ENCODE measurements at regions not wholly inside any gene's neighbourhood (a gene's known extent, or its start where the extent isn't known, plus 50 kb on each side); places are given as distances from the start of the nearest gene placed in this dataset.
"Not testable (repeated sequence)": the region's sequence is repeated elsewhere in the genome, so short reads cannot be mapped to it uniquely, and the experiment has no call there.

GRCh38 chr10:42380926-42381547 lies 257.3 kb downstream of the ZNF33B start:
- no peak overlapping the region for H3K4me3 Mint-ChIP-seq
- H3K9me3 ChIP-seq (ENCODE audit: control insufficient read depth in 2 of 3, low read length in 3 of 3): no peaks in the 10 kb centered on the region
- no peaks in the 10 kb centered on the region for H3K27me3 ChIP-seq (ENCODE audit: control insufficient read depth in 2 of 2, insufficient read depth in 2 of 2, low read length in 2 of 2)
- no peaks in the 10 kb centered on the region for H3K4me1 ChIP-seq (ENCODE audit: control insufficient read depth in 2 of 2, insufficient read depth in 2 of 2, low read length in 2 of 2)
- peaks cover 0 to 47% (median 14%) of the 10 kb centered on the region in 11 donors for H3K9me3 Mint-ChIP-seq
- POLR2A ChIA-PET: no interaction called here
- H3K36me3 ChIP-seq (ENCODE audit: control insufficient read depth in 2 of 3, insufficient read depth in 3 of 3, low read length in 3 of 3): no peaks in the 10 kb centered on the region
- ATAC-seq (no peak), DNase-seq (no peak)
- H3K4me3 ChIP-seq (ENCODE audit: low read length): no peak overlapping the region
- H3K4me1 Mint-ChIP-seq: no peaks in the 10 kb centered on the region
- CTCF ChIA-PET: no interaction called here
- peaks cover 0 to 3% (median 0%) of the 10 kb centered on the region in 5 donors for H3K36me3 Mint-ChIP-seq
- H3K27me3 Mint-ChIP-seq: peaks cover 0 to 4% (median 0%) of the 10 kb centered on the region in 5 donors
- H3K27ac Mint-ChIP-seq: no peak overlapping the region
- intact Hi-C loops (cut with micrococcal nuclease): no loop called here
- H3K27ac ChIP-seq (ENCODE audit: low read depth, low read length): no peak overlapping the region

GRCh38 chr10:42367532-42368230 lies 270.7 kb downstream of the ZNF33B start:
- peak in 1 of 9 donors; percentile 0 for DNase-seq
- intact Hi-C loops (cut with micrococcal nuclease): no loop called here
- Histone ChIP-seq H3K9me3 (ENCODE audit: control insufficient read depth in 2 of 3, low read length in 3 of 3) (peaks cover 0 to 6% (median 0%) of the 10 kb centered on the region in 3 experiments), H3K36me3 (ENCODE audit: control insufficient read depth in 2 of 3, insufficient read depth in 3 of 3, low read length in 3 of 3) (no peaks in the 10 kb centered on the region), H3K4me1 (ENCODE audit: control insufficient read depth in 2 of 2, insufficient read depth in 2 of 2, low read length in 2 of 2) (no peaks in the 10 kb centered on the region), H3K4me3 (ENCODE audit: low read length) (no peak overlapping the region), H3K27me3 (ENCODE audit: control insufficient read depth in 2 of 2, insufficient read depth in 2 of 2, low read length in 2 of 2) (no peaks in the 10 kb centered on the region), H3K27ac (ENCODE audit: low read depth, low read length) (no peak overlapping the region)
- peak overlapping the region in 3 of 10 donors; percentile 49 to 72 (median 60) for H3K4me3 Mint-ChIP-seq
- H3K9me3 Mint-ChIP-seq: peaks cover 0 to 60% (median 24%) of the 10 kb centered on the region in 11 donors
- peaks cover 0 to 1% (median 0%) of the 10 kb centered on the region in 7 donors for H3K4me1 Mint-ChIP-seq
- peak; percentile 77 for ATAC-seq
- peaks cover 0 to 21% (median 12%) of the 10 kb centered on the region in 5 donors for H3K27me3 Mint-ChIP-seq
- H3K36me3 Mint-ChIP-seq: peaks cover 0 to 11% (median 0%) of the 10 kb centered on the region in 5 donors
- ChIA-PET POLR2A (no interaction called here), CTCF (no interaction called here)
- no peak overlapping the region for H3K27ac Mint-ChIP-seq

- no peaks in the 10 kb centered on the region for H3K4me1 Mint-ChIP-seq
- Histone ChIP-seq H3K4me1 (ENCODE audit: control insufficient read depth in 2 of 2, insufficient read depth in 2 of 2, low read length in 2 of 2) (no peaks in the 10 kb centered on the region), H3K27me3 (ENCODE audit: control insufficient read depth in 2 of 2, insufficient read depth in 2 of 2, low read length in 2 of 2) (no peaks in the 10 kb centered on the region), H3K36me3 (ENCODE audit: control insufficient read depth in 2 of 3, insufficient read depth in 3 of 3, low read length in 3 of 3) (no peaks in the 10 kb centered on the region), H3K4me3 (ENCODE audit: low read length) (no peak overlapping the region), H3K9me3 (ENCODE audit: control insufficient read depth in 2 of 3, low read length in 3 of 3) (no peaks in the 10 kb centered on the region), H3K27ac (ENCODE audit: low read depth, low read length) (no peak overlapping the region)
- no peaks in the 10 kb centered on the region for H3K36me3 Mint-ChIP-seq
- CTCF ChIA-PET: no interaction called here
- H3K27me3 Mint-ChIP-seq: no peaks in the 10 kb centered on the region
- H3K9me3 Mint-ChIP-seq: peaks cover 0 to 49% (median 15%) of the 10 kb centered on the region in 11 donors
- H3K4me3 Mint-ChIP-seq: no peak overlapping the region
- intact Hi-C loops (cut with micrococcal nuclease): no loop called here
- ATAC-seq (no peak), DNase-seq (no peak)
- POLR2A ChIA-PET: no interaction called here
- no peak overlapping the region for H3K27ac Mint-ChIP-seq
Observed at GRCh38 chr10:42351745-42352144, 286.6 kb downstream of the ZNF33B start.

- DNase-seq; POLR2A ChIA-PET; H3K27me3 Mint-ChIP-seq; H3K4me1 Mint-ChIP-seq; H3K4me3 Mint-ChIP-seq; ATAC-seq; H3K4me1 ChIP-seq (ENCODE audit: control insufficient read depth in 2 of 2, insufficient read depth in 2 of 2, low read length in 2 of 2); H3K36me3 ChIP-seq (ENCODE audit: control insufficient read depth in 2 of 3, insufficient read depth in 3 of 3, low read length in 3 of 3); H3K27me3 ChIP-seq (ENCODE audit: control insufficient read depth in 2 of 2, insufficient read depth in 2 of 2, low read length in 2 of 2); H3K4me3 ChIP-seq (ENCODE audit: low read length); intact Hi-C loops (cut with micrococcal nuclease); H3K27ac Mint-ChIP-seq; H3K27ac ChIP-seq (ENCODE audit: low read depth, low read length); CTCF ChIA-PET: not testable (repeated sequence)
- H3K36me3 Mint-ChIP-seq: peaks cover 0 to 18% (median 3%) of the 10 kb centered on the region in 5 donors
- H3K9me3 ChIP-seq (ENCODE audit: control insufficient read depth in 2 of 3, low read length in 3 of 3): peaks cover 0 to 40% (median 0%) of the 10 kb centered on the region in 3 experiments
- peaks cover 13 to 87% (median 38%) of the 10 kb centered on the region in 11 donors for H3K9me3 Mint-ChIP-seq
Observed at GRCh38 chr10:42336593-42337337, 301.6 kb downstream of the ZNF33B start.

- H3K27ac ChIP-seq (ENCODE audit: low read depth, low read length); H3K27ac Mint-ChIP-seq; CTCF ChIA-PET; H3K4me1 Mint-ChIP-seq; H3K4me1 ChIP-seq (ENCODE audit: control insufficient read depth in 2 of 2, insufficient read depth in 2 of 2, low read length in 2 of 2); DNase-seq; H3K27me3 Mint-ChIP-seq; H3K27me3 ChIP-seq (ENCODE audit: control insufficient read depth in 2 of 2, insufficient read depth in 2 of 2, low read length in 2 of 2); H3K4me3 Mint-ChIP-seq; H3K4me3 ChIP-seq (ENCODE audit: low read length); intact Hi-C loops (cut with micrococcal nuclease); ATAC-seq; POLR2A ChIA-PET; H3K36me3 ChIP-seq (ENCODE audit: control insufficient read depth in 2 of 3, insufficient read depth in 3 of 3, low read length in 3 of 3): not testable (repeated sequence)
- peaks cover 13 to 91% (median 41%) of the 10 kb centered on the region in 11 donors for H3K9me3 Mint-ChIP-seq
- peaks cover 0 to 36% (median 0%) of the 10 kb centered on the region in 3 experiments for H3K9me3 ChIP-seq (ENCODE audit: control insufficient read depth in 2 of 3, low read length in 3 of 3)
- H3K36me3 Mint-ChIP-seq: peaks cover 0 to 18% (median 3%) of the 10 kb centered on the region in 5 donors
Observed at GRCh38 chr10:42335653-42336296, 302.6 kb downstream of the ZNF33B start.

- intact Hi-C loops (cut with micrococcal nuclease): no loop called here
- Mint-ChIP-seq H3K9me3 (peaks cover 74 to 99% (median 95%) of the 10 kb centered on the region in 11 donors), H3K4me3 (no peak overlapping the region), H3K27ac (no peak overlapping the region), H3K27me3 (no peaks in the 10 kb centered on the region), H3K4me1 (peaks cover 0 to 18% (median 0%) of the 10 kb centered on the region in 7 donors), H3K36me3 (peaks cover 4 to 95% (median 76%) of the 10 kb centered on the region in 5 donors)
- Histone ChIP-seq H3K27me3 (ENCODE audit: control insufficient read depth in 2 of 2, insufficient read depth in 2 of 2, low read length in 2 of 2) (no peaks in the 10 kb centered on the region), H3K27ac (ENCODE audit: low read depth, low read length) (no peak overlapping the region), H3K36me3 (ENCODE audit: control insufficient read depth in 2 of 3, insufficient read depth in 3 of 3, low read length in 3 of 3) (no peaks in the 10 kb centered on the region), H3K4me1 (ENCODE audit: control insufficient read depth in 2 of 2, insufficient read depth in 2 of 2, low read length in 2 of 2) (no peaks in the 10 kb centered on the region), H3K4me3 (ENCODE audit: low read length) (no peak overlapping the region), H3K9me3 (ENCODE audit: control insufficient read depth in 2 of 3, low read length in 3 of 3) (peaks cover under 1 to 84% (median 6%) of the 10 kb centered on the region in 3 experiments)
- no peak for DNase-seq
- POLR2A ChIA-PET: no interaction called here
- ATAC-seq: no peak
- CTCF ChIA-PET: no interaction called here
Observed at GRCh38 chr10:42304341-42304740, 334.0 kb downstream of the ZNF33B start.
